H9 (cell line): ENCODE measurements at regions not wholly inside any gene's neighbourhood (a gene's known extent, or its start where the extent isn't known, plus 50 kb on each side); places are given as distances from the start of the nearest gene placed in this dataset.

ENCODE experiments used
- DNase-seq: peaks from one replicate; pipeline ENCODE4 v3.0.0-alpha.2; 2017
- H2AFZ ChIP-seq: one replicate; pipeline ENCODE4 v1.6.1; 2013; ENCODE audit warnings: mild to moderate bottlenecking, low read length, control low read depth, moderate library complexity
- H2AK5ac ChIP-seq: 2 replicates; pipeline ENCODE4 v1.6.1; 2013; ENCODE audit warnings: low read length, control low read depth, mixed read lengths; ENCODE audit not compliant: insufficient read length
- H2BK120ac ChIP-seq: one replicate; pipeline ENCODE4 v1.6.1; 2013; ENCODE audit warnings: low read depth, mild to moderate bottlenecking, low read length, control low read depth, inconsistent platforms; ENCODE audit not compliant: poor library complexity, severe bottlenecking
- H2BK12ac ChIP-seq: 2 replicates; pipeline ENCODE4 v1.6.1; 2013; ENCODE audit warnings: low read length, control low read depth, mixed read lengths, low read depth; ENCODE audit not compliant: insufficient read length
- H2BK15ac ChIP-seq: 2 replicates; pipeline ENCODE4 v1.6.1; 2013; ENCODE audit warnings: low read depth, low read length, control low read depth
- H2BK20ac ChIP-seq: one replicate; pipeline ENCODE4 v1.6.1; 2013; ENCODE audit warnings: low read depth, mild to moderate bottlenecking, low read length, control low read depth, inconsistent platforms; ENCODE audit not compliant: poor library complexity, severe bottlenecking
- H2BK5ac ChIP-seq: 2 replicates; pipeline ENCODE4 v1.6.1; 2013; ENCODE audit warnings: low read length, control low read depth, mixed read lengths; ENCODE audit not compliant: insufficient read length
- H3K14ac ChIP-seq: 2 replicates; pipeline ENCODE4 v1.6.1; 2013; ENCODE audit warnings: low read length, control low read depth; ENCODE audit not compliant: insufficient read depth
- H3K18ac ChIP-seq: 2 replicates; pipeline ENCODE4 v1.6.1; 2013; ENCODE audit warnings: low read depth, mild to moderate bottlenecking, mixed read lengths, low read length, control low read depth; ENCODE audit not compliant: insufficient read length
- H3K23ac ChIP-seq: 2 replicates; pipeline ENCODE4 v1.6.1; 2013; ENCODE audit warnings: low read length, control low read depth, mixed read lengths, low read depth; ENCODE audit not compliant: insufficient read length
- H3K23me2 ChIP-seq: 2 replicates; pipeline ENCODE4 v1.6.1; 2013; ENCODE audit warnings: low read depth, mild to moderate bottlenecking, mixed read lengths, low read length, control low read depth; ENCODE audit not compliant: insufficient read length, poor library complexity, severe bottlenecking
- H3K27ac ChIP-seq: 2 replicates; pipeline ENCODE4 v1.5.1; 2013; ENCODE audit warnings: low read length, control low read depth, mixed read lengths, low read depth; ENCODE audit not compliant: insufficient read length
- H3K27me3 ChIP-seq: 2 replicates; pipeline ENCODE4 v1.6.1; 2013; ENCODE audit warnings: low read length, control low read depth, inconsistent platforms; ENCODE audit not compliant: insufficient read depth
- H3K4ac ChIP-seq: 2 replicates; pipeline ENCODE4 v1.6.1; 2013; ENCODE audit warnings: low read depth, mild to moderate bottlenecking, control low read depth, inconsistent platforms, low read length, moderate library complexity
- H3K4me1 ChIP-seq: 2 replicates; pipeline ENCODE4 v1.6.1; 2013; ENCODE audit warnings: low read length, control low read depth, inconsistent platforms; ENCODE audit not compliant: insufficient read depth
- H3K4me2 ChIP-seq: 2 replicates; pipeline ENCODE4 v1.6.1; 2013; ENCODE audit warnings: low read length, control low read depth, mixed read lengths; ENCODE audit not compliant: insufficient read length, insufficient read depth
- H3K56ac ChIP-seq: 2 replicates; pipeline ENCODE4 v1.6.1; 2013; ENCODE audit warnings: low read depth, mild to moderate bottlenecking, mixed read lengths, low read length, control low read depth; ENCODE audit not compliant: insufficient read length
- H3K79me1 ChIP-seq: 2 replicates; pipeline ENCODE4 v1.6.1; 2013; ENCODE audit warnings: low read depth, mild to moderate bottlenecking, moderate library complexity, low read length, control low read depth, inconsistent platforms; ENCODE audit not compliant: insufficient read depth, poor library complexity, severe bottlenecking
- H3K79me2 ChIP-seq: 2 replicates; pipeline ENCODE4 v1.6.1; 2013; ENCODE audit warnings: low read length, control low read depth, inconsistent platforms; ENCODE audit not compliant: insufficient read depth
- H3K9ac ChIP-seq: 2 replicates; pipeline ENCODE4 v1.6.1; 2013; ENCODE audit warnings: low read length, control low read depth, mixed read lengths; ENCODE audit not compliant: insufficient read length; ENCODE audit errors: extremely low read depth
- H3K9me3 ChIP-seq: one replicate; pipeline ENCODE4 v1.6.1; 2013; ENCODE audit warnings: low read depth, low read length, inconsistent platforms; ENCODE audit not compliant: control insufficient read depth
- H3T11ph ChIP-seq: one replicate; pipeline ENCODE4 v1.6.1; 2013; ENCODE audit warnings: mild to moderate bottlenecking, low read length, control low read depth, inconsistent platforms
- H4K20me1 ChIP-seq: one replicate; pipeline ENCODE4 v1.6.1; 2013; ENCODE audit not compliant: control insufficient read depth, insufficient read length, insufficient read depth
- H4K5ac ChIP-seq: 2 replicates; pipeline ENCODE4 v1.6.1; 2013; ENCODE audit warnings: low read depth, mild to moderate bottlenecking, mixed read lengths, low read length, control low read depth; ENCODE audit not compliant: insufficient read length
- H4K8ac ChIP-seq: replicated peaks from 2 replicates; pipeline ENCODE4 v1.6.1; 2013; ENCODE audit warnings: low read length, control low read depth, mixed read lengths, low read depth; ENCODE audit not compliant: insufficient read length
- H4K91ac ChIP-seq: 2 replicates; pipeline ENCODE4 v1.6.1; 2013; ENCODE audit warnings: low read depth, mild to moderate bottlenecking, moderate library complexity, mixed read lengths, low read length, control low read depth; ENCODE audit not compliant: insufficient read length
- H3K27ac Mint-ChIP-seq, 3 experiments: 2 replicates in 2 of 3; 3 replicates in 1 of 3; pipeline ENCODE4 v1.8.0; 2020 to 2021; ENCODE audit warnings: mixed read lengths in 3 of 3, mild to moderate bottlenecking in 1 of 3, moderate library complexity in 1 of 3
- H3K27me3 Mint-ChIP-seq: 2 replicates; pipeline ENCODE4 v1.8.0; 2021; ENCODE audit warnings: low read depth, mild to moderate bottlenecking, moderate library complexity, mixed read lengths
- H3K36me3 Mint-ChIP-seq, 3 experiments: 2 replicates in 2 of 3; 3 replicates in 1 of 3; pipeline ENCODE4 v1.8.0; 2020 to 2021; ENCODE audit warnings: low read depth in 3 of 3, mixed read lengths in 3 of 3; ENCODE audit not compliant: insufficient read depth in 1 of 3
- H3K4me1 Mint-ChIP-seq, 2 experiments: 2 replicates each; pipeline ENCODE4 v1.8.0; 2020; ENCODE audit warnings: mixed read lengths in 2 of 2
- H3K4me3 Mint-ChIP-seq, 2 experiments: 2 replicates in 1 of 2; 3 replicates in 1 of 2; pipeline ENCODE4 v1.8.0; 2020 to 2021; ENCODE audit warnings: mild to moderate bottlenecking in 2 of 2, mixed read lengths in 2 of 2, moderate library complexity in 1 of 2
- H3K9me3 Mint-ChIP-seq, 2 experiments: 2 replicates in 1 of 2; 3 replicates in 1 of 2; pipeline ENCODE4 v1.8.0; 2020; ENCODE audit warnings: mild to moderate bottlenecking in 2 of 2, mixed read lengths in 2 of 2, moderate library complexity in 1 of 2
- WGBS: extraction: QIAGEN DNeasy Blood & Tissue Kit; methylation state at CpG from one replicate; pipeline ENCODE4 v1.1.7; 2013; ENCODE audit warnings: missing lambda C conversion rate, low lambda C conversion rate, mixed read lengths; ENCODE audit not compliant: insufficient read length; ENCODE audit errors: extremely low coverage; 5-methylcytosine and 5-hydroxymethylcytosine counted together
- TF ChIP-seq, protein P1 (sequence below): fragments of 200-600 bp; sonication (generic); conservative IDR thresholded peaks from 3 replicates; pipeline ENCODE4 v1.8.0; 2021; ENCODE audit warnings: antibody characterized with exemption, mild to moderate bottlenecking

DNA sequence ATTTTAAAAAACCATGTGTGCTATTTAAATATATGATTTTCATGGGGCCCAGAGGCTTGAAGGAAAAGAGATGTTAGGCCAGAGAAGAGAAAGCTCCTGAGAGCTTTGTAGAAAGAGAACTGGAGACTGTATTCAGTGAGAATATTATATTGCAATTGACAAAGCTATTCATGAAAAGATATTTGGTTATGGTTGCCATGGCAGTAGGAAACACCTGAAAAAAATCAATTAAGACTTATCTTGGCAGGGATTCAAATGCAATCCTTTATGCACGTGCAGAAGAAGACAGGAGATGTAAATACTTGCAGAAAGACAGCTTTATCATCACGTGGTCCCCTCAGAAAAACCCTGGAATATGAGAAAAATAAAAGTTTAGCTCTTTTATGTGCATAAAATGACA is 636.0 kb upstream of the TBL1XR1 start:
- Histone ChIP-seq H3K4ac (no peak overlapping the region), H3K9me3 (no peaks in the 10 kb centered on the region), H2BK12ac (no peak overlapping the region), H4K91ac (no peak overlapping the region), H3K23me2 (no peaks in the 10 kb centered on the region), H3K27ac (no peak overlapping the region), H3K4me1 (no peaks in the 10 kb centered on the region), H3K79me2 (no peaks in the 10 kb centered on the region), H2AFZ (no peak overlapping the region), H4K20me1 (no peaks in the 10 kb centered on the region), H3K14ac (no peak overlapping the region), H2AK5ac (no peak overlapping the region), H3K79me1 (no peaks in the 10 kb centered on the region), H3K18ac (no peak overlapping the region), H3K56ac (no peak overlapping the region), H3K4me2 (no peak overlapping the region), H2BK15ac (no peak overlapping the region), H4K8ac (no peak overlapping the region), H2BK5ac (no peak overlapping the region), H3K23ac (no peak overlapping the region), H3T11ph (no peak overlapping the region), H2BK120ac (no peak overlapping the region), H3K9ac (no peak overlapping the region), H4K5ac (no peak overlapping the region), H2BK20ac (no peak overlapping the region), H3K27me3 (no peaks in the 10 kb centered on the region)
- no peak overlapping the region for H3K27ac Mint-ChIP-seq
- no peak for DNase-seq
- no peak overlapping the region for H3K4me3 Mint-ChIP-seq
- H3K27me3 Mint-ChIP-seq, result no peaks in the 10 kb centered on the region
- TF ChIP-seq, protein P1, sequence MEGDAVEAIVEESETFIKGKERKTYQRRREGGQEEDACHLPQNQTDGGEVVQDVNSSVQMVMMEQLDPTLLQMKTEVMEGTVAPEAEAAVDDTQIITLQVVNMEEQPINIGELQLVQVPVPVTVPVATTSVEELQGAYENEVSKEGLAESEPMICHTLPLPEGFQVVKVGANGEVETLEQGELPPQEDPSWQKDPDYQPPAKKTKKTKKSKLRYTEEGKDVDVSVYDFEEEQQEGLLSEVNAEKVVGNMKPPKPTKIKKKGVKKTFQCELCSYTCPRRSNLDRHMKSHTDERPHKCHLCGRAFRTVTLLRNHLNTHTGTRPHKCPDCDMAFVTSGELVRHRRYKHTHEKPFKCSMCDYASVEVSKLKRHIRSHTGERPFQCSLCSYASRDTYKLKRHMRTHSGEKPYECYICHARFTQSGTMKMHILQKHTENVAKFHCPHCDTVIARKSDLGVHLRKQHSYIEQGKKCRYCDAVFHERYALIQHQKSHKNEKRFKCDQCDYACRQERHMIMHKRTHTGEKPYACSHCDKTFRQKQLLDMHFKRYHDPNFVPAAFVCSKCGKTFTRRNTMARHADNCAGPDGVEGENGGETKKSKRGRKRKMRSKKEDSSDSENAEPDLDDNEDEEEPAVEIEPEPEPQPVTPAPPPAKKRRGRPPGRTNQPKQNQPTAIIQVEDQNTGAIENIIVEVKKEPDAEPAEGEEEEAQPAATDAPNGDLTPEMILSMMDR, result no peak
- peaks cover 3 to 7% of the 10 kb centered on the region in 2 experiments; a peak in 3 of 4 replicates for H3K4me1 Mint-ChIP-seq
- H3K36me3 Mint-ChIP-seq, result no peaks in the 10 kb centered on the region
- no CpG with 5 or more reads among the region's 2 CpGs for WGBS
- H3K9me3 Mint-ChIP-seq, result no peaks in the 10 kb centered on the region
